Activated naive CD4-positive, alpha-beta T cell treated with anti-CD3 and anti-CD28 coated beads, Interleukin-2, amount 10 ng/mL, durations not matched to agents 7 days and 5 days (primary cell): ENCODE measurements at regions not wholly inside any gene's neighbourhood (a gene's known extent, or its start where the extent isn't known, plus 50 kb on each side); places are given as distances from the start of the nearest gene placed in this dataset.
A peak's percentile ranks its signal among the peaks of the same experiment; 100 is the strongest.

Experiments
- CTCF ChIA-PET: fragments of 350-600 bp; sonication (Branson Sonifier 250); formaldehyde crosslinking; loops from one replicate; lab custom pipeline; 2021; ENCODE audit warnings: antibody characterized with exemption; lab: Charles Lee
- DNase-seq: peaks from one replicate; pipeline ENCODE4 v3.0.0-alpha.2; 2020
- H3K27ac Mint-ChIP-seq: one replicate; pipeline ENCODE4 v1.8.0; 2021; ENCODE audit warnings: mild to moderate bottlenecking, moderate library complexity, mixed read lengths
- H3K27me3 Mint-ChIP-seq: one replicate; pipeline ENCODE4 v1.8.0; 2021; ENCODE audit warnings: mild to moderate bottlenecking, mixed read lengths
- H3K36me3 Mint-ChIP-seq: one replicate; pipeline ENCODE4 v1.8.0; 2021; ENCODE audit warnings: mixed read lengths
- H3K4me1 Mint-ChIP-seq: one replicate; pipeline ENCODE4 v1.8.0; 2021; ENCODE audit warnings: mixed read lengths
- H3K4me3 Mint-ChIP-seq: one replicate; pipeline ENCODE4 v1.8.0; 2021; ENCODE audit warnings: mild to moderate bottlenecking, moderate library complexity, mixed read lengths
- H3K9me3 Mint-ChIP-seq: one replicate; pipeline ENCODE4 v1.8.0; 2021; ENCODE audit warnings: mixed read lengths

- Mint-ChIP-seq H3K4me3 (no peak overlapping the region), H3K36me3 (no peaks in the 10 kb centered on the region), H3K27me3 (no peaks in the 10 kb centered on the region), H3K4me1 (no peaks in the 10 kb centered on the region), H3K9me3 (no peaks in the 10 kb centered on the region), H3K27ac (no peak overlapping the region)
- CTCF ChIA-PET, result no interaction called here
- DNase-seq, result no peak
Observed at GRCh38 chr22:49025791-49026493, 801.7 kb downstream of the BRD1 start.

GRCh38 chr22:49024775-49025440 is 802.8 kb downstream of the BRD1 start:
- Mint-ChIP-seq H3K27me3 (no peaks in the 10 kb centered on the region), H3K27ac (no peak overlapping the region), H3K9me3 (no peaks in the 10 kb centered on the region), H3K36me3 (no peaks in the 10 kb centered on the region), H3K4me1 (no peaks in the 10 kb centered on the region), H3K4me3 (no peak overlapping the region)
- CTCF ChIA-PET, result no interaction called here
- DNase-seq, result no peak

GRCh38 chr22:49023879-49024774 is 803.5 kb downstream of the BRD1 start:
- no peak overlapping the region for H3K4me3 Mint-ChIP-seq
- H3K9me3 Mint-ChIP-seq, result no peaks in the 10 kb centered on the region
- CTCF ChIA-PET, result no interaction called here
- no peaks in the 10 kb centered on the region for H3K4me1 Mint-ChIP-seq
- no peak overlapping the region for H3K27ac Mint-ChIP-seq
- H3K36me3 Mint-ChIP-seq, result no peaks in the 10 kb centered on the region
- no peaks in the 10 kb centered on the region for H3K27me3 Mint-ChIP-seq
- DNase-seq, result no peak

DNA sequence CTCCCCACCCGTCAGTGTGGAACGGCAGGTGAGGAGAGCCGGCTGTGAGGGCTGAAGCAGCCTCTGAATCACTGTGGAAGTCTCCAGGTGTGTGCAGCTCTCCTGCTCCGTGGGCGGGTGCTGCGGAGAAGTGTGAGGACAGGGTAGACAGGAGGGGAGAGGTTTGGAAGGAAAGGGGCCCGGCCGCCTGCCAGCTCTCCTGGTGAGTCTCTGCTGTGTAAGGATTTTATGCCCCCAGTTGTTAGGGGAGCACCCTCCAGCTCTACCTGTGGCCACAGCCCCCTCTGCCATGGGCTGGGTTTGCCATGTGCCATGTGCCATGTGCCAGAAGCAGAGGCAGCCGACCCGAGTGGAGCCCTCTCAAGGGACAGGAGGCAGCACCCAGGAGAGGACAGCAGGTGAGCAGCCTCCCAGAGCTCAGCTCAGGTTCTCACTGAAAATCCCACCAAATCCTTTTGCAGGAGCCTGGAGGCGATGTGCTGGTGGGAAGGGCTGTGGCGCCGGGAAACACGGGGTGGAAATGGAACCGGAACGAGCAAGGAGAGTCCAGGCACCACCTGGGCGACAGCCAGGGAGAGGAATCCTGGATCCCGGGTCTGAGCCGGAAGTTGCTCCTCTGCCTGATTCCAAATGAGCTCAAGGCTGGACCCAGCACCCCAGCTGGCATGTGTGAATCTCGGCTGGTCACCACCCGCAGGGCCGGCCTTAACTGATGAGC is 804.4 kb downstream of the BRD1 start:
- H3K27ac Mint-ChIP-seq, result no peak overlapping the region
- H3K4me1 Mint-ChIP-seq, result no peaks in the 10 kb centered on the region
- no peak for DNase-seq
- H3K4me3 Mint-ChIP-seq, result no peak overlapping the region
- no peaks in the 10 kb centered on the region for H3K36me3 Mint-ChIP-seq
- no peaks in the 10 kb centered on the region for H3K9me3 Mint-ChIP-seq
- no peaks in the 10 kb centered on the region for H3K27me3 Mint-ChIP-seq
- CTCF ChIA-PET, result no interaction called here

- Mint-ChIP-seq H3K4me1 (no peaks in the 10 kb centered on the region), H3K36me3 (no peaks in the 10 kb centered on the region), H3K4me3 (no peak overlapping the region), H3K9me3 (no peaks in the 10 kb centered on the region), H3K27ac (no peak overlapping the region), H3K27me3 (no peaks in the 10 kb centered on the region)
- CTCF ChIA-PET, result no interaction called here
- DNase-seq, result no peak
Observed at GRCh38 chr22:49022816-49023160, 804.9 kb downstream of the BRD1 start.

DNA sequence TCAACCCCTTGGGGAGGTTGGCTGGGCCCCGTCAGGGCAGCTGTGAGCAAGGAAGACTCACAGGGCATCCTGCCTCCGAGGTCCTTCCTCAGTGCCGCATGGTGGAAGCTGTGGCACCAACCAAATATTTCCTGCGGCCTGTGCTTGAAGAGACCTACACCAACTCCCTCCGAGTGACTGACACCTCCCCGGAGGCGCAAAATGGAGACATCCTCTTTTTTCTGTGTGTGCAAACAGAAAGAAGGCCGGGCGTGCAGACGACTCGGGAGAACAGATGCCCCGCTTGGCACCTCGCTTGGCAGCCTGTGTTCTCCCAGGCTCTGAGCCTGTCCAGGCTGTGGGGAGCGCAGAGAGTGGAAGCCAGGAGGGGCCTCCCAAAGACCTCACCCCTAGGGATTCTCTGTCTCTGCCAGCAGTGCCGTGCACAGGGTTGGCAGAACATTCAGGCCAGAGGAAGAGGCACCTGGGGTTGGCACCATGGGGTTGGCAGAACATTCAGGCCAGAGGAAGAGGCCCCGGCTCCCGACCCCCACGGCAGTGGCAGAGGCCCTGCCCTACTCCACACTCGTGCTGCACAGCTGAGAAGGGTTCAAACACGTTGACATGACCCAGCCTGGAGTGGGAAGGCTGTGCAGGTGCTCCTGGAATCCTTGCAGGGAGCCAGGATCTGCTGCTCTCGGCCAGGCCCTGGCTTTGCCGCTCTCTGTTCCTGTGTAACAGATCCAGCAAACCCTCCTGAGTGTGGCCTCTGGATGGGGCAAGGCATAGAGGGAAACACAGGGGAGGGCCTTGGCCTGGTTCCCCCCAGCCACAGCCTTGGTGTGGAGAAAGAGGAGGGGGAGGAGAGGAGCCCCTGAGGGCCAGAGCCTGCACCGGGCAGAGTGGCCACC is 805.5 kb downstream of the BRD1 start:
- peak; percentile 3 for DNase-seq
- no peaks in the 10 kb centered on the region for H3K36me3 Mint-ChIP-seq
- CTCF ChIA-PET, result no interaction called here
- H3K4me1 Mint-ChIP-seq, result no peaks in the 10 kb centered on the region
- no peak overlapping the region for H3K4me3 Mint-ChIP-seq
- H3K27ac Mint-ChIP-seq, result no peak overlapping the region
- H3K27me3 Mint-ChIP-seq, result no peaks in the 10 kb centered on the region
- H3K9me3 Mint-ChIP-seq, result no peaks in the 10 kb centered on the region

DNA sequence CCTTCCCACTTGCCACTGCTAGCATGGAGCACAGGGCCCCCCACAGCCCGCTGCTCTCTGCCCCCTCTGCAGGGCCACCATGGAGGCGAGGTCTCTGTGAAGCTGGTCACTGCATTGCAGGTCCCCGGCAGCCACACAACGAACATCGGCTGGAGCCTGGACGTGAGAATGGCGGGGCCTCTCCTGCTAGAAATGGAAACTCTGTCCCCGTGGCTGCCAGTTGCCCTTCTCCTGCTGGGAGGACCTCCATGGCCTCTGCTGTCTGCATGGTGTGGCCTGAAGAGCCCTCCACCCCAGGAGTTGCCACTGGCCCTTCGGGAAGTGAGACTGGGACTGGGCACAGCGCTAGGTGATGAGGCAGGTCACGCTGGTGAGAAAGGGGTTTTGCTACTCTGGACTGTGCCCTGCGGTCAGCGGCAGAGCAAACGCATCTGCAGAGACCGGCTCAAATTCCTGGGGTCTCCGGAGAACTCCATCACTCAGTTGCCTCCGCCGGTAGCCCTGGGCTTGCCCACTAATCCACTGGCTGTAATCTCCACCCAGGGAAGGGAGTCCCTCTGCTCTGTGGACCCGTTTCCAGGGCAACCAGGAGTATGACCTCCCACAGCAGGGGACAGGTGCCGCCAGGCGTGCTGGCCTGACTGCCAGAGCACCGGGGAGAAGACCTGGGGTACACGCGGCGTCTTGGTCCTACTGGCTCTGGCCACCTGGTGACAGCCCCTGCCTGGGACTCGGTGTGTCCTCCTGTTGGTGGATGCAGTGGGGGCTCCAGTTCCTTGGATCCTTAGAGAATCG is 806.3 kb downstream of the BRD1 start:
- Mint-ChIP-seq H3K4me3 (no peak overlapping the region), H3K27ac (no peak overlapping the region), H3K9me3 (no peaks in the 10 kb centered on the region), H3K4me1 (no peaks in the 10 kb centered on the region), H3K36me3 (no peaks in the 10 kb centered on the region), H3K27me3 (no peaks in the 10 kb centered on the region)
- CTCF ChIA-PET, result no interaction called here
- DNase-seq, result peak; percentile 14

DNA sequence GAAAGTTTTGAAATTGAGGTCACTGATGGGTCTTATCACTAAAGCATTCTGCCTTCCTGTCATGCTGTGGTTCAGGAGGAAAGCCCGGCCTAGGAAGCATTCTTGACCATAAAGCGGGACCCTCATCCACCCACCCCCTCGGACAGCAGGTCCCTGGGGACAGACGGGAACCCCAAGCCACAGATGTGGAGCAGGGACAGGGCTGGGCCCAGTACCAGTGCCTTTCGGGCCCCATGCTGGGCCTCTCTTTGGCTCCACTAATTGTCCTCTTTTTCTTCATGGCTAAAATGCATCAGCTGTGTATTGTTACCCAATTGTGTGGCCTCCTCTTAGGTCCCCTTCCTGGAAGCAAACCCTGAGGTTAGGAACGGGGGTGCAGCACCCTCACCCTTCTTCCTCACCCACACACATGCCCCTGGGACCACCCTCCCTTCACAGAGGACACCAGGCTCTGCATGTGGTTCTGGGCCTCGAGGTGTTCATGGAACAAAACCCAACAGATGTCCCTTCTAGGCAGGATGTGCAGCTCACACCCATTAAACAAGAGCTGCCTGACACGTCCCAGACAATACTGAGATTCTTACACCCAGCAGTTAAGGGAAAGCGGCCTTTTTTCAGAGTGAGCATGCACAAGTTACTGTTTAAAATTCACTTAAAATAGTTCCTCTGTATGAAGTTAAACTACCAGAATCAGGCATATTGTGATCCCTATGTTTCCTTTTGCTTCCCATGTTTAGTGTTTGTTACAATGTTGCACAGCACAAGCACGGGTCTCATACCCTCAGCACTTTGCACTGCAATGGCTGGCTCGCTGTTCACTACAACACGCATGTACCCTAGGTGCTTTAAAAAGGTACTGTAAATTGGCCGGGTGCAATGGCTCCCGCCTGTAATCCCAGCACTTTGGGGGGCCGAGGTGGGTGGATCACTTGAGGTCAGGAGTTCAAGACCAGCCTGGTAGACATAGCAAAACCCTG is 807.6 kb downstream of the BRD1 start:
- DNase-seq, result peak; percentile 11
- H3K36me3 Mint-ChIP-seq, result no peaks in the 10 kb centered on the region
- no peak overlapping the region for H3K27ac Mint-ChIP-seq
- no peak overlapping the region for H3K4me3 Mint-ChIP-seq
- H3K9me3 Mint-ChIP-seq, result no peaks in the 10 kb centered on the region
- H3K4me1 Mint-ChIP-seq, result no peaks in the 10 kb centered on the region
- H3K27me3 Mint-ChIP-seq, result no peaks in the 10 kb centered on the region
- CTCF ChIA-PET, result no interaction called here

- no peaks in the 10 kb centered on the region for H3K9me3 Mint-ChIP-seq
- DNase-seq, result no peak
- no peak overlapping the region for H3K27ac Mint-ChIP-seq
- H3K4me1 Mint-ChIP-seq, result no peaks in the 10 kb centered on the region
- CTCF ChIA-PET, result no interaction called here
- no peaks in the 10 kb centered on the region for H3K27me3 Mint-ChIP-seq
- H3K4me3 Mint-ChIP-seq, result no peak overlapping the region
- no peaks in the 10 kb centered on the region for H3K36me3 Mint-ChIP-seq
Observed at GRCh38 chr22:49018601-49019000, 809.1 kb downstream of the BRD1 start.

- Mint-ChIP-seq H3K9me3 (no peaks in the 10 kb centered on the region), H3K27me3 (no peaks in the 10 kb centered on the region), H3K27ac (no peak overlapping the region), H3K4me1 (no peaks in the 10 kb centered on the region), H3K36me3 (no peaks in the 10 kb centered on the region), H3K4me3 (no peak overlapping the region)
- CTCF ChIA-PET, result no interaction called here
- DNase-seq, result no peak
Observed at GRCh38 chr22:49017482-49018329, 810.0 kb downstream of the BRD1 start.

- no peak for DNase-seq
- CTCF ChIA-PET, result no interaction called here
Observed at GRCh38 chr22:49016909-49017481, 810.7 kb downstream of the BRD1 start.

More at GRCh38 chr22:49016909-49017481, 810.7 kb downstream of the BRD1 start:
- H3K9me3 Mint-ChIP-seq, result no peaks in the 10 kb centered on the region
- no peaks in the 10 kb centered on the region for H3K36me3 Mint-ChIP-seq
- no peak overlapping the region for H3K4me3 Mint-ChIP-seq
- no peaks in the 10 kb centered on the region for H3K4me1 Mint-ChIP-seq
- H3K27me3 Mint-ChIP-seq, result no peaks in the 10 kb centered on the region
- H3K27ac Mint-ChIP-seq, result no peak overlapping the region
